Lung (tissue), 11 donors: ENCODE measurements at regions not wholly inside any gene's neighbourhood (a gene's known extent, or its start where the extent isn't known, plus 50 kb on each side); places are given as distances from the start of the nearest gene placed in this dataset.

ENCODE experiments used
- ATAC-seq: fragments of 200-7000 bp; cut with Tn5 transposase; one replicate; pipeline ENCODE4 v1.9.1; 2020; ENCODE audit warnings: moderate number of reproducible peaks; ENCODE audit not compliant: insufficient read depth, low FRiP score
- DNase-seq, 3 donors: peaks; one replicate each; pipeline ENCODE4 v3.0.0-alpha.2; 2013 to 2017
- H3K27ac ChIP-seq, 2 donors: one replicate each; pipeline ENCODE4 v1.5.1; 2013; ENCODE audit warnings: mild to moderate bottlenecking in 2 of 2, moderate library complexity in 2 of 2, control low read depth in 1 of 2, inconsistent platforms in 1 of 2, low read depth in 1 of 2, low read length in 1 of 2
- H3K27me3 ChIP-seq, 3 donors: one replicate each; pipeline ENCODE4 v1.5.1; 2013; ENCODE audit warnings: low read length in 2 of 3; ENCODE audit not compliant: control insufficient read depth in 3 of 3, insufficient read depth in 3 of 3
- H3K36me3 ChIP-seq, 4 donors: one replicate each; pipeline ENCODE4 v1.5.1; 2013; ENCODE audit warnings: low read length in 4 of 4, mild to moderate bottlenecking in 1 of 4, moderate library complexity in 1 of 4; ENCODE audit not compliant: control insufficient read depth in 4 of 4, insufficient read depth in 4 of 4
- H3K4me1 ChIP-seq, 5 donors: one replicate each; pipeline ENCODE4 v1.5.1; 2013; ENCODE audit warnings: low read length in 5 of 5, mild to moderate bottlenecking in 2 of 5, moderate library complexity in 1 of 5; ENCODE audit not compliant: control insufficient read depth in 5 of 5, insufficient read depth in 5 of 5
- H3K4me3 ChIP-seq: one replicate; pipeline ENCODE4 v1.5.1; 2013; ENCODE audit warnings: mild to moderate bottlenecking, control low read depth, moderate library complexity
- H3K9ac ChIP-seq, 2 donors: one replicate each; pipeline ENCODE4 v1.5.1; 2013; ENCODE audit warnings: low read length in 2 of 2, control low read depth in 1 of 2; ENCODE audit not compliant: insufficient read depth in 1 of 2
- H3K9me3 ChIP-seq, 4 donors: one replicate each; pipeline ENCODE4 v1.5.1; 2013; ENCODE audit warnings: low read length in 3 of 4, mild to moderate bottlenecking in 1 of 4, moderate library complexity in 1 of 4; ENCODE audit not compliant: control insufficient read depth in 4 of 4, insufficient read depth in 3 of 4
- WGBS, 2 donors: extraction: QIAGEN DNeasy Blood & Tissue Kit; methylation state at CpG; one replicate each; pipeline ENCODE4 v1.1.7; 2013; 5-methylcytosine and 5-hydroxymethylcytosine counted together
- TF ChIP-seq, protein P1 (sequence below): IDR thresholded peaks from 2 replicates; pipeline ENCODE4 v1.5.1; 2012; ENCODE audit warnings: mild to moderate bottlenecking; ENCODE audit errors: control extremely low read depth, extremely low read depth
- donor health status: control.
- donor health status: control.
- donor health status: Bipolar disorder and iron deficiency.
- donor health status: healthy.
- donor health status: DM: yes; HTN: yes; CAD: no.

DNA sequence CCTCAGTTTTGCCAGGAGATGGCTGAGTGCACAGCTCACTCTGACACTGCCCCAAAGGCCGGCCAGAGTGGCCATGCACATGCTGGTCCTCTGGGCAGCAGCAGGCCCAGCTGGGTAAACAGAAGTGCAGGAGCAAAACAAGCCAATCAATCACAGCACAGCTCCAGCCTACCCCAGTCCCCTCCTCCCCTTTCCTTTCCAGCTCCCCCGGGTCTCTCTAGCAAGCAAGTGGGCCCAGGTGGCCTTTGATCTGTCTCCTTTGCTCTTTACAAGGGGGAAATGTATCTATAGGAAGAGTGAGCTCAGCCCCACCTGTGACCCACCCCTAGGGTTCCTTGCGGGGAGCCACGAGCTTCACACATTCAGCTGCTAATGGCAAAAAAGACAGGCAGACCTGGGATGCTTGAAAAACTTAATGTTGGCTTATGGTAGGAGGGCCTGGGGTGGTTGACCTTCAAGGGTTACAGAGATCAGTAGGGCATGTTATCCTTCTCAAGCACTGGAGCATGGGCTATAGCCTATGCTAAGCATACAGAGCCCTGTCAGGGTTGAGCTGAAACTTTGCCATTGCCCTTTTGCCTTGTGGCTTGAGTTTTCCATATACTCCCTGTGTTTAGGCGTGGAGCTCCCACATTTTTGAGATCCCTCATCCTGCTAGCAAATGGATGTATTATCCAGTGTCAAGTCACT is 57.8 kb upstream of the PLAC1 start:
- Histone ChIP-seq H3K4me1 (peaks cover 0 to 2% (median 0%) of the 10 kb centered on the region in 5 donors), H3K9ac (no peak overlapping the region), H3K27ac (no peak overlapping the region), H3K4me3 (no peak overlapping the region), H3K27me3 (peaks cover 0 to 10% (median 6%) of the 10 kb centered on the region in 3 donors), H3K9me3 (no peaks in the 10 kb centered on the region), H3K36me3 (no peaks in the 10 kb centered on the region)
- WGBS, 2 donors = 76 to 93% methylated on average over 5 of the region's 5 CpGs
- DNase-seq = no peak
- ATAC-seq = no peak
- TF ChIP-seq, protein P1, sequence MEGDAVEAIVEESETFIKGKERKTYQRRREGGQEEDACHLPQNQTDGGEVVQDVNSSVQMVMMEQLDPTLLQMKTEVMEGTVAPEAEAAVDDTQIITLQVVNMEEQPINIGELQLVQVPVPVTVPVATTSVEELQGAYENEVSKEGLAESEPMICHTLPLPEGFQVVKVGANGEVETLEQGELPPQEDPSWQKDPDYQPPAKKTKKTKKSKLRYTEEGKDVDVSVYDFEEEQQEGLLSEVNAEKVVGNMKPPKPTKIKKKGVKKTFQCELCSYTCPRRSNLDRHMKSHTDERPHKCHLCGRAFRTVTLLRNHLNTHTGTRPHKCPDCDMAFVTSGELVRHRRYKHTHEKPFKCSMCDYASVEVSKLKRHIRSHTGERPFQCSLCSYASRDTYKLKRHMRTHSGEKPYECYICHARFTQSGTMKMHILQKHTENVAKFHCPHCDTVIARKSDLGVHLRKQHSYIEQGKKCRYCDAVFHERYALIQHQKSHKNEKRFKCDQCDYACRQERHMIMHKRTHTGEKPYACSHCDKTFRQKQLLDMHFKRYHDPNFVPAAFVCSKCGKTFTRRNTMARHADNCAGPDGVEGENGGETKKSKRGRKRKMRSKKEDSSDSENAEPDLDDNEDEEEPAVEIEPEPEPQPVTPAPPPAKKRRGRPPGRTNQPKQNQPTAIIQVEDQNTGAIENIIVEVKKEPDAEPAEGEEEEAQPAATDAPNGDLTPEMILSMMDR = no peak

DNA sequence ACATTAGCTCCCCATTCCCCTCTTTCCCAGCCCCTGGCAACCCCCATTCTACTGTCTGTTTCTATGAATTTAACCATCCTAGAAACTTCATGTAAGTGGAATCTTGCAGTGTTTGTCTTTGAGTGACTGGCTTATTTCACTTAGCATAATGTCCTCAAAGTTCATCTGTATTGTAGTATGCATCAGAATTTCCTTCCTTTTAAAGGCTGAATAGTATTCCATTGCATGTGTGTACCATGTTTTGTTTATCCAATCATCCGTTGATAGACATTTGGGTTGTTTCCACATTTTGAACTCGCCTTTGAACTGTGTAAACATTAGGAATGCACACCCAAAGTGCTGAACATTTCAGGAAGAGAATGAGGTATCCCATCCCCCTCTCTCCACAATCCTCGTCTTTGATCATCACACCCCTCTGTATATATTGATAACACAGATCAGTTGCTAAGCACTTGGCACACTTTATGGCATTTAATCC is 56.4 kb upstream of the PLAC1 start:
- no peak overlapping the region for H3K27ac ChIP-seq
- ATAC-seq (no peak), DNase-seq (no peak)
- H3K4me3 ChIP-seq = no peak overlapping the region
- H3K9me3 ChIP-seq = no peaks in the 10 kb centered on the region
- H3K9ac ChIP-seq = no peak overlapping the region
- H3K36me3 ChIP-seq = no peaks in the 10 kb centered on the region
- TF ChIP-seq, protein P1 = no peak
- 69 to 91% methylated on average over 3 of the region's 3 CpGs for WGBS, 2 donors
- H3K27me3 ChIP-seq = peaks cover 0 to 15% (median 6%) of the 10 kb centered on the region in 3 donors
- peaks cover 0 to 2% (median 0%) of the 10 kb centered on the region in 5 donors for H3K4me1 ChIP-seq

DNA sequence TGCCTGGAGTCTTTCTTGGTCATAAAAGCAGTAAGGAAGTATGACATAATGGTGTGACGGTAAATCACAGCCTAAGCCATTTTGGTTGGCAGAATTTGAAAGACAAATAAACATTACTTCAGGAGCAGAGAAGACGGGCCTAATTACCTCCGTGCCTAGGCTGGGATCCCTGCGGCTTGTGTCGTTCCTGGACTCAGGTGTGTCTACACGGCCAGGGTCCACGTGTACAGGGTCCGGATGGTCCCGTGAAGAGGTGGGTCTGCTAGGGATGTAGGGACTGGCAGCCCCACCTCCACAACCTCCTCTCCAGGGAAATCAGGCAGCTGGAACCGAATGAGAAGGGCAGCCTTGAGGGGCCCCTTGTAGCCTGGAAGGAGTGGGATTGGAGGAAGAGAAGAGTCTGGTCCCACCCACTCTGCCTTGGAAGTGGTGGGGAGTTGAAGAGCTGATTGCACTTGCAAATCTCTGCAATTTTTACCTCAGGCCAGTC is 55.4 kb upstream of the PLAC1 start:
- ATAC-seq = no peak
- Histone ChIP-seq H3K27ac (no peak overlapping the region), H3K36me3 (no peaks in the 10 kb centered on the region), H3K9me3 (no peaks in the 10 kb centered on the region), H3K27me3 (peaks cover 0 to 17% (median 8%) of the 10 kb centered on the region in 3 donors), H3K4me3 (no peak overlapping the region), H3K4me1 (peaks cover 0 to 2% (median 0%) of the 10 kb centered on the region in 5 donors), H3K9ac (no peak overlapping the region)
- DNase-seq = no peak
- 78 to 94% methylated on average over 10 of the region's 10 CpGs for WGBS, 2 donors
- TF ChIP-seq, protein P1 = no peak
